GM10266 (cell line): ENCODE measurements at regions not wholly inside any gene's neighbourhood (a gene's known extent, or its start where the extent isn't known, plus 50 kb on each side); places are given as distances from the start of the nearest gene placed in this dataset.

Source experiments
- DNase-seq: peaks from one replicate; pipeline ENCODE4 v3.0.0; 2012; ENCODE audit errors: extremely low spot score
- CTCF ChIP-seq: IDR thresholded peaks from 2 replicates; pipeline ENCODE4 v1.5.1; 2012; ENCODE audit warnings: mild to moderate bottlenecking, low read depth; ENCODE audit not compliant: control insufficient read depth, insufficient read depth; ENCODE audit errors: missing control alignments

GRCh38 chr7:46133751-46134150 is 212.7 kb upstream of the IGFBP3 start:
- DNase-seq, result no peak
- no peak for TF ChIP-seq CTCF

GRCh38 chr7:46133072-46133471 is 212.0 kb upstream of the IGFBP3 start:
- TF ChIP-seq CTCF, result no peak
- DNase-seq, result no peak

- no peak for DNase-seq
- no peak for TF ChIP-seq CTCF
Measured at GRCh38 chr7:46131916-46132795, 211.1 kb upstream of the IGFBP3 start.

- DNase-seq, result no peak
- TF ChIP-seq CTCF, result no peak
Measured at GRCh38 chr7:46129831-46130230, 208.8 kb upstream of the IGFBP3 start.

- TF ChIP-seq CTCF, result no peak
- no peak for DNase-seq
Measured at GRCh38 chr7:46127814-46128213, 206.7 kb upstream of the IGFBP3 start.

- no peak for DNase-seq
- no peak for TF ChIP-seq CTCF
Measured at GRCh38 chr7:46126675-46127300, 205.7 kb upstream of the IGFBP3 start.

GRCh38 chr7:46123756-46124343 is 202.8 kb upstream of the IGFBP3 start:
- TF ChIP-seq CTCF, result no peak
- DNase-seq, result no peak
